ENCODE measurements at regions not wholly inside any gene's neighbourhood (a gene's known extent, or its start where the extent isn't known, plus 50 kb on each side); places are given as distances from the start of the nearest gene placed in this dataset.

GRCh38 chr2:236336575-236337464 lies 72.6 kb upstream of the ASB18 start:
- intact Hi-C loops (cut with micrococcal nuclease) = no loop called here
- no peak for ATAC-seq
- TF ChIP-seq SIN3A (IDR thresholded peaks at IDR 0.05; ENCODE audit: low read depth) (no peak), YY1 (IDR thresholded peaks at IDR 0.05; ENCODE audit: extremely low read depth, insufficient replicate concordance, low read depth, low read length) (no peak), FOSL1 (IDR thresholded peaks at IDR 0.05; ENCODE audit: low read depth) (no peak), ZFX (IDR thresholded peaks at IDR 0.05) (no peak), SRF (IDR thresholded peaks at IDR 0.05; ENCODE audit: low read depth) (no peak), ELF1 (IDR thresholded peaks at IDR 0.05; ENCODE audit: borderline replicate concordance, low read depth) (no peak), TCF7L2 (IDR thresholded peaks at IDR 0.05; ENCODE audit: borderline replicate concordance, extremely low read depth, insufficient read depth, insufficient read length) (no peak), EZH2 (IDR thresholded peaks at IDR 0.05) (no peak), CEBPB (IDR thresholded peaks at IDR 0.05; ENCODE audit: low read depth) (no peak)
- Histone ChIP-seq H3K27me3 (ENCODE audit: insufficient read depth, low read length) (no peaks in the 10 kb centered on the region), H3K4me2 (ENCODE audit: low read length) (no peak overlapping the region), H3K4me3 (replicated peaks in 1 of 2; ENCODE audit: low read depth in 1 of 2, low read length in 2 of 2) (no peak overlapping the region), H2AFZ (ENCODE audit: low read depth, low read length, poor library complexity, severe bottlenecking) (no peak overlapping the region), H3K9ac (ENCODE audit: low read length) (no peak overlapping the region), H3K4me1 (ENCODE audit: control insufficient read depth in 1 of 2, insufficient read depth in 2 of 2, low read length in 2 of 2) (no peaks in the 10 kb centered on the region), H3K9me3 (ENCODE audit: control insufficient read depth in 1 of 2, insufficient read depth in 1 of 2, low read depth in 1 of 2, low read length in 2 of 2) (no peaks in the 10 kb centered on the region), H4K20me1 (ENCODE audit: insufficient read depth) (no peaks in the 10 kb centered on the region), H3K27ac (ENCODE audit: low read depth, low read length) (no peak overlapping the region), H3K9me2 (ENCODE audit: insufficient read depth) (no peaks in the 10 kb centered on the region), H3K79me2 (ENCODE audit: insufficient read depth, low read length) (no peaks in the 10 kb centered on the region), H3K36me3 (ENCODE audit: control insufficient read depth in 1 of 2, insufficient read depth in 2 of 2, low read length in 2 of 2) (no peaks in the 10 kb centered on the region)
- RAD21 ChIA-PET (ENCODE audit: low non-redundant PET in 1 of 2, low total read pairs in 2 of 2, uncharacterized antibody in 2 of 2, unreplicated experiment in 2 of 2) = no interaction called here
- BruUV-seq (replicated peaks) = no TSS peak
- POLR2A ChIA-PET = no interaction called here
- CTCF ChIA-PET = no interaction called here
- DNase-seq (ENCODE audit: low read depth, low spot score) = no peak
